IMR-90 (cell line): ENCODE measurements at regions not wholly inside any gene's neighbourhood (a gene's known extent, or its start where the extent isn't known, plus 50 kb on each side); places are given as distances from the start of the nearest gene placed in this dataset.

ENCODE experiments used
- BHLHE40 ChIP-seq: fragments of 150-350 bp; IDR thresholded peaks from 2 replicates; pipeline ENCODE4 v1.6.1; 2016; ENCODE audit warnings: mild to moderate bottlenecking, low read depth, low read length
- CHD1 ChIP-seq: IDR thresholded peaks from 2 replicates; pipeline ENCODE4 v1.6.1; 2012; ENCODE audit warnings: low read depth, low read length, improper control_type of control experiment
- POLR2A ChIP-seq: IDR thresholded peaks from 2 replicates; pipeline ENCODE4 v1.6.1; 2012; ENCODE audit warnings: mild to moderate bottlenecking, low read depth, low read length
- RCOR1 ChIP-seq: IDR thresholded peaks from 2 replicates; pipeline ENCODE4 v1.6.1; 2012; ENCODE audit warnings: mild to moderate bottlenecking, low read length, improper control_type of control experiment; ENCODE audit not compliant: insufficient replicate concordance
- TF ChIP-seq, protein P1 (sequence below): conservative IDR thresholded peaks from 2 replicates; pipeline ENCODE4 v1.5.1; 2012; ENCODE audit warnings: mild to moderate bottlenecking, low read depth, low read length, improper control_type of control experiment
- TF ChIP-seq, protein P2 (sequence below): fragments of 150-350 bp; IDR thresholded peaks from 2 replicates; pipeline ENCODE4 v1.6.1; 2016; ENCODE audit warnings: low read depth, mild to moderate bottlenecking, low read length, moderate library complexity, borderline replicate concordance

DNA sequence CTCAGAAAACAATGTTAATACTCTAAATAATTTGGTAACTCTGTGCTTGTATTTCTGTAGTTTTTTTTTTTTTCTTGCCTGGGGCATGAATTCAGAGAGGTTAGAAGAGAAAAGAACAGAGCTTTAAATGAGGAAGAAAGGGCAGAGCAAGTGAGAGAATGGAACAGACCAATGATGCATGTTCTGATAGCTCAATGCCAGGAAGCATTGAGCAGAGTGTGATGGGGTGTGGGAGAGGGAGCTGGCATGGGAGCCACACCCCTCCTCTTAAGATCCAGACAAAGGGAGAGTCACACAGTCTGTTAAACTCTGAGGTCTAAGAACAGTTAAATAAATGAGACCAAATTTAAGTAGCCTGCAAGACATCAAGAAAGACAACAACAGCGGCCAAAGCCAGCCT is 538.6 kb downstream of the TUSC7 start:
- TF ChIP-seq, protein P1, sequence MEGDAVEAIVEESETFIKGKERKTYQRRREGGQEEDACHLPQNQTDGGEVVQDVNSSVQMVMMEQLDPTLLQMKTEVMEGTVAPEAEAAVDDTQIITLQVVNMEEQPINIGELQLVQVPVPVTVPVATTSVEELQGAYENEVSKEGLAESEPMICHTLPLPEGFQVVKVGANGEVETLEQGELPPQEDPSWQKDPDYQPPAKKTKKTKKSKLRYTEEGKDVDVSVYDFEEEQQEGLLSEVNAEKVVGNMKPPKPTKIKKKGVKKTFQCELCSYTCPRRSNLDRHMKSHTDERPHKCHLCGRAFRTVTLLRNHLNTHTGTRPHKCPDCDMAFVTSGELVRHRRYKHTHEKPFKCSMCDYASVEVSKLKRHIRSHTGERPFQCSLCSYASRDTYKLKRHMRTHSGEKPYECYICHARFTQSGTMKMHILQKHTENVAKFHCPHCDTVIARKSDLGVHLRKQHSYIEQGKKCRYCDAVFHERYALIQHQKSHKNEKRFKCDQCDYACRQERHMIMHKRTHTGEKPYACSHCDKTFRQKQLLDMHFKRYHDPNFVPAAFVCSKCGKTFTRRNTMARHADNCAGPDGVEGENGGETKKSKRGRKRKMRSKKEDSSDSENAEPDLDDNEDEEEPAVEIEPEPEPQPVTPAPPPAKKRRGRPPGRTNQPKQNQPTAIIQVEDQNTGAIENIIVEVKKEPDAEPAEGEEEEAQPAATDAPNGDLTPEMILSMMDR, result no peak
- no peak for TF ChIP-seq RCOR1
- no peak for TF ChIP-seq POLR2A
- no peak for TF ChIP-seq CHD1
- no peak for TF ChIP-seq BHLHE40
- TF ChIP-seq, protein P2, sequence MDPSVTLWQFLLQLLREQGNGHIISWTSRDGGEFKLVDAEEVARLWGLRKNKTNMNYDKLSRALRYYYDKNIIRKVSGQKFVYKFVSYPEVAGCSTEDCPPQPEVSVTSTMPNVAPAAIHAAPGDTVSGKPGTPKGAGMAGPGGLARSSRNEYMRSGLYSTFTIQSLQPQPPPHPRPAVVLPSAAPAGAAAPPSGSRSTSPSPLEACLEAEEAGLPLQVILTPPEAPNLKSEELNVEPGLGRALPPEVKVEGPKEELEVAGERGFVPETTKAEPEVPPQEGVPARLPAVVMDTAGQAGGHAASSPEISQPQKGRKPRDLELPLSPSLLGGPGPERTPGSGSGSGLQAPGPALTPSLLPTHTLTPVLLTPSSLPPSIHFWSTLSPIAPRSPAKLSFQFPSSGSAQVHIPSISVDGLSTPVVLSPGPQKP, result no peak
